LNCaP clone FGC (cell line): ENCODE measurements at regions not wholly inside any gene's neighbourhood (a gene's known extent, or its start where the extent isn't known, plus 50 kb on each side); places are given as distances from the start of the nearest gene placed in this dataset.

Source experiments
- DNase-seq: peaks from one replicate; pipeline ENCODE4 v3.0.0-alpha.2; 2011; ENCODE audit warnings: low read depth
- H3K4me3 ChIP-seq: 2 replicates; pipeline ENCODE4 v1.5.1; 2011; ENCODE audit warnings: mild to moderate bottlenecking, low read depth, low read length, control low read depth
- CTCF ChIP-seq: IDR thresholded peaks from 2 replicates; pipeline ENCODE4 v1.5.1; 2012; ENCODE audit warnings: mild to moderate bottlenecking; ENCODE audit not compliant: control insufficient read depth, insufficient read depth; ENCODE audit errors: extremely low read depth

GRCh38 chr9:78746010-78746409 lies 449.1 kb downstream of the PSAT1 start:
- no peak overlapping the region for H3K4me3 ChIP-seq
- no peak for TF ChIP-seq CTCF
- DNase-seq: no peak

- H3K4me3 ChIP-seq: no peak overlapping the region
- TF ChIP-seq CTCF: no peak
- DNase-seq: no peak
These were observed 456.1 kb downstream of the PSAT1 start for GRCh38 chr9:78753039-78753438.

GRCh38 chr9:78756813-78757510 lies 460.0 kb downstream of the PSAT1 start:
- no peak overlapping the region for H3K4me3 ChIP-seq
- no peak for DNase-seq
- TF ChIP-seq CTCF: no peak

GRCh38 chr9:78763424-78763823 lies 466.5 kb downstream of the PSAT1 start:
- DNase-seq: no peak
- TF ChIP-seq CTCF: no peak
- H3K4me3 ChIP-seq: no peak overlapping the region

- no peak for DNase-seq
- H3K4me3 ChIP-seq: no peak overlapping the region
- no peak for TF ChIP-seq CTCF
These were observed 468.9 kb downstream of the PSAT1 start for GRCh38 chr9:78765861-78766260.

- no peak for DNase-seq
- no peak for TF ChIP-seq CTCF
- H3K4me3 ChIP-seq: no peak overlapping the region
These were observed 470.6 kb downstream of the PSAT1 start for GRCh38 chr9:78767490-78767889.

- no peak for TF ChIP-seq CTCF
- DNase-seq: no peak
- H3K4me3 ChIP-seq: no peak overlapping the region
These were observed 472.8 kb downstream of the PSAT1 start for GRCh38 chr9:78769690-78770089.
